Endodermal cell (in vitro differentiated cells): ENCODE measurements at regions not wholly inside any gene's neighbourhood (a gene's known extent, or its start where the extent isn't known, plus 50 kb on each side); places are given as distances from the start of the nearest gene placed in this dataset.

Experiments used
- DNase-seq: peaks from one replicate; pipeline ENCODE4 v3.0.0-alpha.2; 2017
- H3K27ac ChIP-seq: 2 replicates; pipeline ENCODE4 v1.5.1; 2013; ENCODE audit warnings: mild to moderate bottlenecking, low read depth, low read length, moderate library complexity
- H3K27me3 ChIP-seq: 2 replicates; pipeline ENCODE4 v1.6.1; 2013; ENCODE audit warnings: mild to moderate bottlenecking, low read length, moderate library complexity; ENCODE audit not compliant: insufficient read depth, control insufficient read depth, poor library complexity, severe bottlenecking
- H3K36me3 ChIP-seq: 2 replicates; pipeline ENCODE4 v1.7.0; 2013; ENCODE audit warnings: mild to moderate bottlenecking, low read length, moderate library complexity; ENCODE audit not compliant: control insufficient read depth, insufficient read depth
- H3K4me1 ChIP-seq: one replicate; pipeline ENCODE4 v1.7.0; 2013; ENCODE audit warnings: low read length; ENCODE audit not compliant: control insufficient read depth, insufficient read depth
- H3K4me3 ChIP-seq: 2 replicates; pipeline ENCODE4 v1.5.1; 2013; ENCODE audit warnings: mild to moderate bottlenecking, low read length, moderate library complexity
- H3K9ac ChIP-seq: 2 replicates; pipeline ENCODE4 v1.6.1; 2013; ENCODE audit warnings: mild to moderate bottlenecking, low read length, moderate library complexity; ENCODE audit not compliant: poor library complexity, severe bottlenecking; ENCODE audit errors: extremely low read depth
- H3K9me3 ChIP-seq: 2 replicates; pipeline ENCODE4 v1.6.1; 2013; ENCODE audit warnings: mild to moderate bottlenecking, low read length, moderate library complexity; ENCODE audit not compliant: control insufficient read depth
- H3K27ac Mint-ChIP-seq: 2 replicates; pipeline ENCODE4 v1.8.0; 2020; ENCODE audit warnings: mixed read lengths
- H3K27me3 Mint-ChIP-seq: 2 replicates; pipeline ENCODE4 v1.8.0; 2021; ENCODE audit warnings: mild to moderate bottlenecking, mixed read lengths; ENCODE audit not compliant: insufficient read depth
- H3K36me3 Mint-ChIP-seq: 2 replicates; pipeline ENCODE4 v1.8.0; 2020; ENCODE audit warnings: low read depth, mixed read lengths
- H3K4me1 Mint-ChIP-seq: 2 replicates; pipeline ENCODE4 v1.8.0; 2020; ENCODE audit warnings: mixed read lengths
- H3K4me3 Mint-ChIP-seq: 2 replicates; pipeline ENCODE4 v1.8.0; 2020; ENCODE audit warnings: mild to moderate bottlenecking, moderate library complexity, mixed read lengths
- H3K9me3 Mint-ChIP-seq: 2 replicates; pipeline ENCODE4 v1.8.0; 2020; ENCODE audit warnings: mild to moderate bottlenecking, mixed read lengths
- CTCF ChIP-seq: fragments of 200-600 bp; sonication (generic); conservative IDR thresholded peaks from 2 replicates; pipeline ENCODE4 v1.5.0; 2021; ENCODE audit warnings: antibody characterized with exemption, mild to moderate bottlenecking
- WGBS, 2 experiments: methylation state at CpG; one replicate each; pipeline versions ENCODE4 v1.1.5 to v1.1.7; 2013; ENCODE audit warnings: missing lambda C conversion rate in 2 of 2, mixed read lengths in 1 of 2; ENCODE audit not compliant: insufficient coverage in 1 of 2, insufficient read length in 1 of 2; 5-methylcytosine and 5-hydroxymethylcytosine counted together

GRCh38 chr13:50340146-50340545 is 324.9 kb downstream of the KCNRG start:
- Histone ChIP-seq H3K27me3 (no peaks in the 10 kb centered on the region), H3K9me3 (no peaks in the 10 kb centered on the region), H3K4me3 (no peak overlapping the region), H3K36me3 (no peaks in the 10 kb centered on the region), H3K9ac (no peak overlapping the region), H3K27ac (no peak overlapping the region), H3K4me1 (no peaks in the 10 kb centered on the region)
- Mint-ChIP-seq H3K4me1 (peaks cover 18% of the 10 kb centered on the region), H3K4me3 (no peak overlapping the region), H3K27me3 (no peaks in the 10 kb centered on the region), H3K9me3 (no peaks in the 10 kb centered on the region), H3K27ac (no peak overlapping the region), H3K36me3 (no peaks in the 10 kb centered on the region)
- WGBS, 2 experiments, result 88 to 91% methylated on average over 3 to 4 of the region's 4 CpGs
- no peak for DNase-seq
- TF ChIP-seq CTCF, result no peak

GRCh38 chr13:50340551-50341287 is 325.5 kb downstream of the KCNRG start:
- Mint-ChIP-seq H3K4me3 (no peak overlapping the region), H3K9me3 (no peaks in the 10 kb centered on the region), H3K27me3 (no peaks in the 10 kb centered on the region), H3K36me3 (no peaks in the 10 kb centered on the region), H3K4me1 (peaks cover 18% of the 10 kb centered on the region), H3K27ac (peak overlapping the region; percentile 48)
- no peaks in the 10 kb centered on the region for H3K9me3 ChIP-seq
- no peak overlapping the region for H3K4me3 ChIP-seq
- H3K4me1 ChIP-seq, result no peaks in the 10 kb centered on the region
- no peak for DNase-seq
- H3K27me3 ChIP-seq, result no peaks in the 10 kb centered on the region
- no peak for TF ChIP-seq CTCF
- 87 to 90% methylated on average over 16 to 17 of the region's 17 CpGs for WGBS, 2 experiments
- H3K36me3 ChIP-seq, result no peaks in the 10 kb centered on the region
- no peak overlapping the region for H3K9ac ChIP-seq
- H3K27ac ChIP-seq, result no peak overlapping the region

GRCh38 chr13:50341526-50341925 is 326.3 kb downstream of the KCNRG start:
- Mint-ChIP-seq H3K36me3 (no peaks in the 10 kb centered on the region), H3K27me3 (no peaks in the 10 kb centered on the region), H3K4me3 (no peak overlapping the region), H3K9me3 (no peaks in the 10 kb centered on the region), H3K4me1 (peaks cover 18% of the 10 kb centered on the region), H3K27ac (peak overlapping the region; percentile 48)
- DNase-seq, result no peak
- H3K9me3 ChIP-seq, result no peaks in the 10 kb centered on the region
- H3K36me3 ChIP-seq, result no peaks in the 10 kb centered on the region
- no peak overlapping the region for H3K9ac ChIP-seq
- no peaks in the 10 kb centered on the region for H3K4me1 ChIP-seq
- H3K4me3 ChIP-seq, result no peak overlapping the region
- WGBS, 2 experiments, result 93 to 98% methylated on average over 2 of the region's 2 CpGs
- TF ChIP-seq CTCF, result no peak
- no peaks in the 10 kb centered on the region for H3K27me3 ChIP-seq
- no peak overlapping the region for H3K27ac ChIP-seq
